Activated CD4-positive, alpha-beta T cell treated with anti-CD3 and anti-CD28 coated beads for 36 hours (primary cell): ENCODE measurements at regions not wholly inside any gene's neighbourhood (a gene's known extent, or its start where the extent isn't known, plus 50 kb on each side); places are given as distances from the start of the nearest gene placed in this dataset.

Source experiments
- ATAC-seq: fragments of 200-7000 bp; cut with Tn5 transposase; one replicate; pipeline ENCODE4 v1.10.0; 2021; ENCODE audit warnings: mild to moderate bottlenecking, moderate library complexity
- CTCF ChIA-PET: fragments of 350-600 bp; sonication (Branson Sonifier 250); formaldehyde crosslinking; loops from one replicate; lab custom pipeline; 2021; ENCODE audit warnings: antibody characterized with exemption; lab: Charles Lee
- POLR2A ChIA-PET: fragments of 350-600 bp; sonication (Branson Sonifier 250); formaldehyde crosslinking; loops from one replicate; lab custom pipeline; 2021; ENCODE audit warnings: antibody characterized with exemption, inconsistent platforms; lab: Charles Lee
- DNase-seq: peaks from one replicate; pipeline ENCODE4 v3.0.0-alpha.2; 2020
- H3K27ac Mint-ChIP-seq: one replicate; pipeline ENCODE4 v1.8.0; 2021; ENCODE audit warnings: mixed read lengths
- H3K27me3 Mint-ChIP-seq: one replicate; pipeline ENCODE4 v1.8.0; 2021; ENCODE audit warnings: mixed read lengths
- H3K36me3 Mint-ChIP-seq: one replicate; pipeline ENCODE4 v1.8.0; 2021; ENCODE audit warnings: low read depth, mixed read lengths
- H3K4me1 Mint-ChIP-seq: one replicate; pipeline ENCODE4 v1.8.0; 2021; ENCODE audit warnings: mixed read lengths
- H3K4me3 Mint-ChIP-seq: one replicate; pipeline ENCODE4 v1.8.0; 2021; ENCODE audit warnings: mild to moderate bottlenecking, moderate library complexity, mixed read lengths
- H3K9me3 Mint-ChIP-seq: one replicate; pipeline ENCODE4 v1.8.0; 2021; ENCODE audit warnings: low read depth, mixed read lengths
- intact Hi-C, 2 experiments: fragments of 100-400 bp; cut with DNase I in 1 of 2; cut with micrococcal nuclease in 1 of 2; formaldehyde crosslinking; loops; one replicate each; pipeline versions ENCODE4 v1.14.2 to v1.15.1; 2022 to 2024; cut with DNase I, micrococcal nuclease

DNA sequence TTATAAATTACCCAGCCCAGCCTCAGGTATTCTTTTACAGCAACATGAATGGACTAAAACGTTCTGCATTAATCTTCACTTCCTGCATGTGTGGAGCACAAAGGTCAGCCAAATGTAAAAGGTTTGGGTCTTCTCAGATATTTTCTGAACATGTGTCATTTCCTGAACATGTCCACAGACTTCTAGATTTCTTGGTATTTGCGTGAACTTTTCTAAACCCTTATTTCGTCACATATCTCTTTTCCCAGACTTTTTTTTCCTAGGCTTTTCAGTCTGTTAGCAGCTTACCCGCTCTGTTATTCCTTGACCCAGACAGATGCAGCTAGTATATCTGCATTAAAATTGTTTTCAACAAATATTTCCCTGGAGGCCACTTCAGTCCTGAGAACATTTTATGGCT lies 57.3 kb upstream of the USP51 start:
- intact Hi-C loops, result no loop called here
- ChIA-PET CTCF (interaction anchor here (0.7 kb wide), 1 partner anchor 703 kb away, joined by 3 read pairs; no protein-coding TSS in a partner anchor), POLR2A (no interaction called here)
- H3K9me3 Mint-ChIP-seq, result no peaks in the 10 kb centered on the region
- no peaks in the 10 kb centered on the region for H3K36me3 Mint-ChIP-seq
- no peak overlapping the region for H3K27ac Mint-ChIP-seq
- H3K27me3 Mint-ChIP-seq, result no peaks in the 10 kb centered on the region
- H3K4me1 Mint-ChIP-seq, result no peaks in the 10 kb centered on the region
- H3K4me3 Mint-ChIP-seq, result no peak overlapping the region
- ATAC-seq, result no peak
- no peak for DNase-seq
